Retinal pigment epithelial cell (primary cell): ENCODE measurements at regions not wholly inside any gene's neighbourhood (a gene's known extent, or its start where the extent isn't known, plus 50 kb on each side); places are given as distances from the start of the nearest gene placed in this dataset.

ENCODE experiments used
- DNase-seq: peaks from one replicate; pipeline ENCODE4 v3.0.0-alpha.2; 2010; ENCODE audit warnings: low read depth
- H3K4me3 ChIP-seq: 2 replicates; pipeline ENCODE4 v1.5.1; 2011; ENCODE audit warnings: mild to moderate bottlenecking, low read length, control low read depth, moderate library complexity
- CTCF ChIP-seq: conservative IDR thresholded peaks from 2 replicates; pipeline ENCODE4 v1.5.1; 2011; ENCODE audit warnings: low read depth, low read length, control low read depth, inconsistent platforms

GRCh38 chr1:53384796-53385195 lies 56.9 kb upstream of the LRP8 start:
- DNase-seq = no peak
- no peak for TF ChIP-seq CTCF
- no peak overlapping the region for H3K4me3 ChIP-seq

DNA sequence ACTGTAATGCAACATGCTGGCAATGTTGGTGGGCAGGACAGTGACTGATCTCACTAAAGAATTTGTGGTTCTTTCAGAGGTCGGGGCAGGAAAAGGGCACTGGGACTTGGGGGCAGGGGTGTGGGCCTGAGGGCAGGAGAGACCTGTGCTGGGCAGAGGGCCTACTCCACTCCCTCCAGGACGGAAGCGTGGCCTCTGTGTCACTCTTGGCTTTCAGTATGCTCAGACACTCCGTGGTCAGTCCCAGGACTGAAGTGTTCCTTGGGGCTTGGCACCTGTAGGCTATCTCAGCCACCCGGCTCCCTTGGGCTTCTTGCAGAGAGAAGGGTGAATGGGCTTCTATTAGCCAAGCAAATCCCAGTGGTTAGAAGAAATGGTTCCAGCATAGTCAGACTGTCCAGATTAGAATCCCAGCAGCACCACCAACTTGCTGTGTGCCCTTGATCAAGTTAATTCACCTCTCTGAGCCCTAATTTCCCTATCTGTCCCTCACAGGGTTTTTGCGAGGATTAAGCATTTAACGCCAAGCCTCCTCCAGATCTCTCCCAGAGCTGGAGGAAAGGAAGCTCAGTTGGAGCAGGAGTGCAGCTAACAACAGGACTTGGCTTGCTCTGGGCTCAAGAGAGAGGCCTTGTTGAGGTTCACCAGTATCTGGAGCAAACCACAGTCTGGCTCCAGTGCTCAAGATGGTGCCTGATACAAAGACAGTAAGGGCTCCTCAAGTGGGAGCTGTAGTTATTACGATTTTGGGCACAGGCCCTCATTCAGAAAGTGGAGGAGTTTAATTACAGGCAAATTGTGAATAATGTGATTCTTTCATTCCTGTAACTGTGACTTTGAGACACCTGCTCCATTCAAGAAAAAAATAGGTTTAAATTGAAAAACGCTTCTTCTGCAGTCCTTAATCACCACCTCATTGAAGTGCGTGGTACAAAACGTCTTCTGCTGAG lies 57.7 kb upstream of the LRP8 start:
- no peak for DNase-seq
- no peak overlapping the region for H3K4me3 ChIP-seq
- TF ChIP-seq CTCF = no peak

DNA sequence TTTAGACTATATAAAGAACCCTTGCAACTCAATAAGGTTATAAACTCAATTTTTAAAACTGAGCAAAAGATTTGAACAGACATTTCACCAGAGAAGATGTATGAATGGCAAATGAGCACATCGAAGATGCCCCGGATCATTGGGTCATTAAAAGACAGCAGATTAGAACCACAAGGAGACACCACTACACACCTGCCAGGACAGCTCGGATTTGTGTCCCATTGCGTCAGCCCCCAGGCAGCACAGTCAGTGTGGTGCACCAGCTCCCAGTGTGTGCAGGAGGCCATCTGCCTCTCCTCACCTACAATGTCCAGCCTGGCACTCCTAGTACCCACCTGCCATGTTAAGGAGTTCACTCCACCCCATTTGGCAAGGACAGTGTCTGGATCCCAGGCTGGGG lies 61.1 kb upstream of the LRP8 start:
- TF ChIP-seq CTCF = no peak
- no peak for DNase-seq

DNA sequence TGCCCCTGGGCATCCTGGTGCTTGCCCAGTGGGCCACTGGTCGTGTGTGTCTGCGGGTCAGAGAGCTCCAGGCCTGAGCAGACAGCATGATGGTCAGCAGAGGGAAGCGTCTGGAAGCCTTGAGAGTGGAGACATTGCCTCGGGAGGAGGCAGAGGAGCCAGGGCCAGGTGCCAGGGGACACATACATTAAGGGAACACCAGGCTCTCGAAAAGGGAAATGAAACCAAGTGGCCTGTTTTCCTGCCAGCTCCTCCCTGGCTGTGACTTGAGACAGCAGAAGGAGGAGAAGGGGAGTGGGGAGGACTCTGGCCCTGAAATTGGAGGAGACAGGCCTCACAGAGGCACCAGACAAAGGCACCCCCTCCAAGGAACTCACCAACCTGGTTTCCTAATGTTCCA lies 62.4 kb upstream of the LRP8 start:
- TF ChIP-seq CTCF = no peak
- no peak for DNase-seq
- no peak overlapping the region for H3K4me3 ChIP-seq

More for the DNA sequence above, 61.1 kb upstream of the LRP8 start:
- H3K4me3 ChIP-seq = no peak overlapping the region

DNA sequence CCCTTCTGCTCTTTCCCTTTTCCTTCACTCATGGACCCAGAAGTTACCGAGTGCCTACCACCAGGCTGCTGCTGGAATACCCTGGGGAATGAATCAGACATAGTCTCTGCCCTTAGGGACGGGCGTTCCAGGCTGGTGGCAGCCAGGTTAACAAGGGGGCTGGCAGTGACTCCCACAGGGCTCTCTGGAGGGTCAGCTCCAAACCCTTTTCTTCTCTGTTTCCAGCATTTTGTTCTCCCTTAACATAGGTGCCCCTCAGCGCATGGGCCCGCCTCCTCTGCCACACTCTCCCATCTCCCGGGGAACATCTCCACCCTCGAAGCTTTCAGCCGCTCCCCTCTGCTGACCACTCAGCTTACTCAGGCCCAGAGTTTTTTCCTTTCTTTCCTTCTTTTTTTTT lies 62.9 kb upstream of the LRP8 start:
- H3K4me3 ChIP-seq = no peak overlapping the region
- no peak for DNase-seq
- TF ChIP-seq CTCF = no peak

DNA sequence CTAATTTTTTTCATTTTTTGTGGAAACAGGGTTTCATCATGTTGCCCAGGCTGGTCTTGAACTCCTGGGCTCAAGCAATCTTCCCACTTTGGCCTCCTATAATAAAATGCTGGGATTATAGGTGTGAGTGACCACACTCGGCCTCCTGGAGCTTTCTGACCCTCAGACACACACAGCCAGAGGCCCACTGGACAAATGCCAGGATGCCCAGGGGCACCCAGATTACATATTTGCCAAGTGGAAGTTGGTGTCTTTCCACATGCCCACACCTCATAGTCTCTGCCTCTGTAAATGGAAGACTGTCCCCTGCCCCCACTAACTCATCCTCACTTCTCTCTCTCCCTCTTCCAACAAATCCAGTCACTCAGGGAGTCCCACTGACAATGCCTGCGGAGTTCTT lies 63.4 kb upstream of the LRP8 start:
- TF ChIP-seq CTCF = no peak
- no peak overlapping the region for H3K4me3 ChIP-seq
- DNase-seq = no peak

DNA sequence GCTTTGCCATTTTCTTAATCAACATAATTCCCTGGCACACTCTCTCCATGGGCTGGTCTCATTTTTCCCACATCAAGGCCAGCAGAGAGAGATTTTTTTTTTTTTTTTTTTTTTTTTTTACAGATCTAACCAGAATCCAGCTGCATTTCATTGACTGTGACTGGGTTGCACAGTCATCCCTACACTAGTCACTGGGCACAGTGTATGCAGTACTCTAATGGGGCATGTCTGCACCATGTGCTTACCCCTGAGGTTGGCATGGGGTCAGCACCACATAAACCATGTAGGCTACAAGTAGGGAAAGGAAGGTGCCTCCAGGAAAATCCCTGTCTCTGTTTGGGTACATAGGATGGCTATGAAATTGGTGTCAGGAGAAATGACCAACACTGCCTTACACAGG lies 64.1 kb upstream of the LRP8 start:
- no peak for TF ChIP-seq CTCF
- H3K4me3 ChIP-seq = no peak overlapping the region
- no peak for DNase-seq
